Progenitor cell of endocrine pancreas (in vitro differentiated cells): ENCODE measurements at regions not wholly inside any gene's neighbourhood (a gene's known extent, or its start where the extent isn't known, plus 50 kb on each side); places are given as distances from the start of the nearest gene placed in this dataset.

Experiments used
- DNase-seq: peaks from one replicate; pipeline ENCODE4 v3.0.0; 2021; ENCODE audit warnings: low spot score; ENCODE audit not compliant: unreplicated experiment
- H3K27ac Mint-ChIP-seq: 2 replicates; pipeline ENCODE4 v1.8.0; 2021; ENCODE audit warnings: mild to moderate bottlenecking, moderate library complexity, mixed read lengths
- H3K27me3 Mint-ChIP-seq: 2 replicates; pipeline ENCODE4 v1.8.0; 2021; ENCODE audit warnings: mixed read lengths
- H3K36me3 Mint-ChIP-seq: 2 replicates; pipeline ENCODE4 v1.8.0; 2022; ENCODE audit warnings: mixed read lengths; ENCODE audit not compliant: insufficient read depth
- H3K4me1 Mint-ChIP-seq: 2 replicates; pipeline ENCODE4 v1.8.0; 2021; ENCODE audit warnings: low read depth, mixed read lengths
- H3K4me3 Mint-ChIP-seq: 2 replicates; pipeline ENCODE4 v1.8.0; 2021; ENCODE audit warnings: low read depth, mild to moderate bottlenecking, moderate library complexity, mixed read lengths
- H3K9me3 Mint-ChIP-seq: 2 replicates; pipeline ENCODE4 v1.8.0; 2021; ENCODE audit warnings: low read depth, mixed read lengths
- TF ChIP-seq, protein P1 (sequence below): fragments of 200-600 bp; sonication (generic); IDR thresholded peaks from one replicate; pipeline ENCODE4 v1.5.0; 2021; ENCODE audit warnings: antibody characterized with exemption, mild to moderate bottlenecking; ENCODE audit not compliant: unreplicated experiment

DNA sequence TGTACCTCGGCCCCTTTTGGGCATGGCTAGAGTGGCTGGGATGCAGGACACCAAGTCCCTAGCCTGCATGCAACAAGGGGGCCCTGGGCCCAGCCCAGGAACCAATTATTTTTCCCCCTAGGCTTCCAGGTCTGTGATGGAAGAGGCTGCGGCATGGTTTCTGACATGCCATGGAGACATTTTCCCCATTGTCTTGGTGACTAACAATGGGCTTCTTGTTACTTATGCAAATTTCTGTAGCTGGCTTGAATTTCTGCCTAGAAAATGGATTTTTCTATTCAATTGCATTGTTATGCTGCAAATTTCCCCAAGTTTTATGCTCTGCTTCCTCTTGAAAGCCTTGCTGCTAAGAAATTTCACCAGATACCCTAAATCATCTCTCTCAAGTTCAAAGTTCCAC lies 1269.6 kb upstream of the CITED2 start:
- peaks cover 26% of the 10 kb centered on the region for H3K9me3 Mint-ChIP-seq

DNA sequence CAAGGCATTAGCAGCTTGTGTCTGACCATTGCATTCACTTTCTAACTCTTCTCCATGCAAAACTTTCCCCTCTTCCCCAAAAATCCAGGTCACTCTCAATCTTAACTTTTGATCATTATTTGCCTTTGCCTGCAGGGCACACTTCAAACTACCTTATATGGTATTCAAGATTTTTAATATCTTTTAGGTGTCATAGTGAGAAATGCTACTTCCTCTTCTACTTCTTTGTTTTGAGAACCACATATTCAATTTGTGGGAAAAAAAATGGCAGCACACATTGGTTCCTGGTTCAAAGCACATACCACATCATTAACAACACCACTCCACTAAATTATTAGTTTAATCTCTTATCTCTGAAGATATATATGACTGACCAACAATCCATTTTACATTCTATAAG lies 1267.0 kb upstream of the CITED2 start:
- H3K36me3 Mint-ChIP-seq, result no peaks in the 10 kb centered on the region
- H3K9me3 Mint-ChIP-seq, result peaks cover 13% of the 10 kb centered on the region
- no peak for DNase-seq
- no peaks in the 10 kb centered on the region for H3K4me1 Mint-ChIP-seq
- TF ChIP-seq, protein P1, sequence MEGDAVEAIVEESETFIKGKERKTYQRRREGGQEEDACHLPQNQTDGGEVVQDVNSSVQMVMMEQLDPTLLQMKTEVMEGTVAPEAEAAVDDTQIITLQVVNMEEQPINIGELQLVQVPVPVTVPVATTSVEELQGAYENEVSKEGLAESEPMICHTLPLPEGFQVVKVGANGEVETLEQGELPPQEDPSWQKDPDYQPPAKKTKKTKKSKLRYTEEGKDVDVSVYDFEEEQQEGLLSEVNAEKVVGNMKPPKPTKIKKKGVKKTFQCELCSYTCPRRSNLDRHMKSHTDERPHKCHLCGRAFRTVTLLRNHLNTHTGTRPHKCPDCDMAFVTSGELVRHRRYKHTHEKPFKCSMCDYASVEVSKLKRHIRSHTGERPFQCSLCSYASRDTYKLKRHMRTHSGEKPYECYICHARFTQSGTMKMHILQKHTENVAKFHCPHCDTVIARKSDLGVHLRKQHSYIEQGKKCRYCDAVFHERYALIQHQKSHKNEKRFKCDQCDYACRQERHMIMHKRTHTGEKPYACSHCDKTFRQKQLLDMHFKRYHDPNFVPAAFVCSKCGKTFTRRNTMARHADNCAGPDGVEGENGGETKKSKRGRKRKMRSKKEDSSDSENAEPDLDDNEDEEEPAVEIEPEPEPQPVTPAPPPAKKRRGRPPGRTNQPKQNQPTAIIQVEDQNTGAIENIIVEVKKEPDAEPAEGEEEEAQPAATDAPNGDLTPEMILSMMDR, result no peak
- no peak overlapping the region for H3K27ac Mint-ChIP-seq
- H3K4me3 Mint-ChIP-seq, result no peak overlapping the region
- no peaks in the 10 kb centered on the region for H3K27me3 Mint-ChIP-seq

More for the DNA sequence above, 1269.6 kb upstream of the CITED2 start:
- TF ChIP-seq, protein P1, result no peak
- H3K27me3 Mint-ChIP-seq, result no peaks in the 10 kb centered on the region
- H3K27ac Mint-ChIP-seq, result no peak overlapping the region
- H3K4me3 Mint-ChIP-seq, result no peak overlapping the region
- H3K4me1 Mint-ChIP-seq, result no peaks in the 10 kb centered on the region
- H3K36me3 Mint-ChIP-seq, result peaks cover 4% of the 10 kb centered on the region
- DNase-seq, result no peak

DNA sequence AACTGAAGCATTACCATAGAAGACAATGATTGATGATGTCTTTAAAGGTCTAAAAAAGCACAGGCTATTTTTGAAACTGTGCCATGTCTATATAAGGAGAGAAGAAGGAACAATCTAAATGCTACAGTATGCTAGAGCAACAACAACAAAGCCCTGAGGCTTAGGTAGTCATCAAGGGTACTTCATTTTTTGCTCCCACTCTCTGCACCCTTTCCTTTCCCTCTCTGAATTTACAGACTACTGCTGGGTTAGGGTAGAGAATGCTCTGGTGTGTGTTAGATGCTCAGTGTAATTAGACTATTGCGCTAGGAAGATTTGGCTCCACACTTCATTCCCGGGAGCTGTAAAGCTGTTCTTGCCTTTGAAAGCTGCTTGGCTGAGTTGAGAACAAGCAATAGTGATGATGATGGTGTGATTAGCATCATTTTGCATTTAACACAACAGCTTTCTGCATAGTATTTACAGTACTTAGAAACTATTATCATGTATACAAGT lies 1262.5 kb upstream of the CITED2 start:
- Mint-ChIP-seq H3K27me3 (no peaks in the 10 kb centered on the region), H3K36me3 (no peaks in the 10 kb centered on the region), H3K27ac (no peak overlapping the region), H3K4me1 (no peaks in the 10 kb centered on the region), H3K4me3 (no peak overlapping the region), H3K9me3 (no peaks in the 10 kb centered on the region)
- TF ChIP-seq, protein P1, result no peak
- no peak for DNase-seq

DNA sequence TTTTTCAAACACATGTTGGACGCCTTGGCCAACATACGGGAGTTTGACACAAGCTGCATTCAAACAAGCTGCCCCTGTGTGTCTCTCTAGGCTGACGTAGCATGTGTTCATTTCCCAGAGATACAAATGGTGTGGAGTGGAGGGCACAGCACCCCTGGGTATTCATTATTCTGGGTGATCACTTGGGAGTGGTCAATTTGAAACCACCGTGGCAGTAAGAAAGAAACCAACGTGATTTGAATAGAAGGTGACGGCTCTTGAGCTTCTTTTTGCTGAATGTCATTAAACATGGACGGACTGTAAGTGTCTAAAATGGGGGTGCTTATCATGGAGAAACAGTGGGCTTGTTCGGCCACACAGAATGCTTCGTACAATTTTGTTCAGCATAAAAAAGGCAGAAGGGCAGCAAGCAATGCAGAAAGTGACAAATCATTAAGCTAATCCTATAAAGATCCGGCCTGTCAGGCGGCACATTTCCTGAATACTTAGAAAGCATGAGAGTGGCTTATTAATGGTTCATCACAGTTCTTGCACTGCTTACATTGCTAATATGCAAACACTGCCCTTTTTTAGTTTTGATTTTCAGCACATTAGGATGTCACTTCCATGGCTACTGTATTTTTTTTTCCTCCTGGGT lies 1261.9 kb upstream of the CITED2 start:
- no peak overlapping the region for H3K4me3 Mint-ChIP-seq
- no peak overlapping the region for H3K27ac Mint-ChIP-seq
- no peak for DNase-seq
- H3K36me3 Mint-ChIP-seq, result no peaks in the 10 kb centered on the region
- no peaks in the 10 kb centered on the region for H3K4me1 Mint-ChIP-seq
- no peaks in the 10 kb centered on the region for H3K27me3 Mint-ChIP-seq
- TF ChIP-seq, protein P1, result no peak
- H3K9me3 Mint-ChIP-seq, result no peaks in the 10 kb centered on the region

DNA sequence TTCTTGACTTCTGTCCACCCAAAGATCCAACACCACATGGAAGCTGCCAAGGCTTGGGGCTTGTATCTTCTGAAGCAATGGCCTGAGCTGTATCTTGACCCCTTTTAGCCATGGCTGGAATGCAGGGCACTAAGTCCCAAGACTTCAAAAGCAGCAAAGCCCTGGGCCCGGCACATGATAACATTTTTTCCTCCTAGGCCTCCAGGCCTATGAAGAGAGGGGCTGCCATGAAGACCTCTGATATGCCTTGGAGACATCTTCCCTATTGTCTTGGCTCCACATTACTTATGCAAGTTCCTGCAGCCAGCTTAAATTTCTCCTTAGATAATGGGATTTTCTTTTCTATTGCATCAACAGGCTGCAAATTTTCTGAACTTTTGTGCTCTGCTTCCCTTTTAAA lies 1252.6 kb upstream of the CITED2 start:
- Mint-ChIP-seq H3K27ac (no peak overlapping the region), H3K4me3 (no peak overlapping the region), H3K36me3 (peaks cover 3% of the 10 kb centered on the region), H3K27me3 (no peaks in the 10 kb centered on the region), H3K4me1 (no peaks in the 10 kb centered on the region), H3K9me3 (peaks cover 18% of the 10 kb centered on the region)
- no peak for DNase-seq
- TF ChIP-seq, protein P1, result no peak
